Gastrocnemius medialis (tissue), 4 donors: ENCODE measurements at regions not wholly inside any gene's neighbourhood (a gene's known extent, or its start where the extent isn't known, plus 50 kb on each side); places are given as distances from the start of the nearest gene placed in this dataset.

Experiments
- POLR2A ChIP-seq, 2 donors: fragments of 450-650 bp; IDR thresholded peaks; one replicate each; pipeline ENCODE4 v1.6.1; 2017; ENCODE audit warnings: antibody characterized with exemption in 2 of 2, mild to moderate bottlenecking in 2 of 2, moderate library complexity in 2 of 2
- TF ChIP-seq, protein P1 (sequence below), 5 experiments: fragments of 450-650 bp in 3 of 5; fragments of 200-600 bp in 2 of 5; sonication (generic) in 2 of 5; IDR thresholded peaks in 4 of 5; conservative IDR thresholded peaks in 1 of 5; 1 replicate in 4 of 5; 2 replicates in 1 of 5; pipeline ENCODE4 v1.5.1; 2016 to 2019; ENCODE audit warnings: antibody characterized with exemption in 5 of 5, mild to moderate bottlenecking in 3 of 5, moderate library complexity in 3 of 5

GRCh38 chr12:124405151-124405550 lies 110.3 kb downstream of the RFLNA start:
- TF ChIP-seq, protein P1, sequence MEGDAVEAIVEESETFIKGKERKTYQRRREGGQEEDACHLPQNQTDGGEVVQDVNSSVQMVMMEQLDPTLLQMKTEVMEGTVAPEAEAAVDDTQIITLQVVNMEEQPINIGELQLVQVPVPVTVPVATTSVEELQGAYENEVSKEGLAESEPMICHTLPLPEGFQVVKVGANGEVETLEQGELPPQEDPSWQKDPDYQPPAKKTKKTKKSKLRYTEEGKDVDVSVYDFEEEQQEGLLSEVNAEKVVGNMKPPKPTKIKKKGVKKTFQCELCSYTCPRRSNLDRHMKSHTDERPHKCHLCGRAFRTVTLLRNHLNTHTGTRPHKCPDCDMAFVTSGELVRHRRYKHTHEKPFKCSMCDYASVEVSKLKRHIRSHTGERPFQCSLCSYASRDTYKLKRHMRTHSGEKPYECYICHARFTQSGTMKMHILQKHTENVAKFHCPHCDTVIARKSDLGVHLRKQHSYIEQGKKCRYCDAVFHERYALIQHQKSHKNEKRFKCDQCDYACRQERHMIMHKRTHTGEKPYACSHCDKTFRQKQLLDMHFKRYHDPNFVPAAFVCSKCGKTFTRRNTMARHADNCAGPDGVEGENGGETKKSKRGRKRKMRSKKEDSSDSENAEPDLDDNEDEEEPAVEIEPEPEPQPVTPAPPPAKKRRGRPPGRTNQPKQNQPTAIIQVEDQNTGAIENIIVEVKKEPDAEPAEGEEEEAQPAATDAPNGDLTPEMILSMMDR (IDR thresholded peaks at IDR 0.05 in 4 of 5, conservative IDR thresholded peaks at IDR 0.05 in 1 of 5), result no peak
- TF ChIP-seq POLR2A (IDR thresholded peaks at IDR 0.05), result no peak
